Right lung (tissue), 2 donors: ENCODE measurements at regions not wholly inside any gene's neighbourhood (a gene's known extent, or its start where the extent isn't known, plus 50 kb on each side); places are given as distances from the start of the nearest gene placed in this dataset.

Experiments
- DNase-seq, 2 donors: peaks; one replicate each; pipeline ENCODE4 v3.0.0-alpha.2; 2013

- DNase-seq, result no peak
These were observed 192.2 kb downstream of the ZFP36L2 start for GRCh38 chr2:43034242-43034619.

GRCh38 chr2:43033466-43034241, 192.8 kb downstream of the ZFP36L2 start:
- no peak for DNase-seq

- DNase-seq, result no peak
These were observed 193.5 kb downstream of the ZFP36L2 start for GRCh38 chr2:43033016-43033270.

GRCh38 chr2:43032213-43033015, 194.0 kb downstream of the ZFP36L2 start:
- DNase-seq, result peak; percentile 75 to 77

GRCh38 chr2:43031471-43032212, 194.8 kb downstream of the ZFP36L2 start:
- DNase-seq, result no peak

GRCh38 chr2:43030551-43031307, 195.7 kb downstream of the ZFP36L2 start:
- DNase-seq, result no peak

GRCh38 chr2:43029186-43029585, 197.2 kb downstream of the ZFP36L2 start:
- DNase-seq, result no peak

GRCh38 chr2:43028188-43028587, 198.2 kb downstream of the ZFP36L2 start:
- no peak for DNase-seq

- DNase-seq, result no peak
These were observed 199.1 kb downstream of the ZFP36L2 start for GRCh38 chr2:43027097-43027873.

- no peak for DNase-seq
These were observed 199.8 kb downstream of the ZFP36L2 start for GRCh38 chr2:43026426-43027096.

GRCh38 chr2:43025709-43026295, 200.6 kb downstream of the ZFP36L2 start:
- no peak for DNase-seq

- peak in 1 of 2 donors; percentile 60 for DNase-seq
These were observed 201.8 kb downstream of the ZFP36L2 start for GRCh38 chr2:43024515-43025011.

GRCh38 chr2:43023791-43024514, 202.5 kb downstream of the ZFP36L2 start:
- DNase-seq, result no peak

- no peak for DNase-seq
These were observed 203.5 kb downstream of the ZFP36L2 start for GRCh38 chr2:43022896-43023295.

- no peak for DNase-seq
These were observed 204.5 kb downstream of the ZFP36L2 start for GRCh38 chr2:43021791-43022509.

- no peak for DNase-seq
These were observed 205.3 kb downstream of the ZFP36L2 start for GRCh38 chr2:43020990-43021669.

GRCh38 chr2:43020296-43020695, 206.1 kb downstream of the ZFP36L2 start:
- DNase-seq, result no peak
